Testis (tissue), 2 donors: ENCODE measurements at regions not wholly inside any gene's neighbourhood (a gene's known extent, or its start where the extent isn't known, plus 50 kb on each side); places are given as distances from the start of the nearest gene placed in this dataset.

Experiments
- DNase-seq: peaks from one replicate; pipeline ENCODE4 v3.0.0-alpha.2; 2019
- H3K27ac ChIP-seq, 2 donors: fragments of 200-600 bp; sonication (generic); one replicate each; pipeline ENCODE4 v1.5.1; 2019
- H3K27me3 ChIP-seq: fragments of 200-600 bp; sonication (generic); one replicate; pipeline ENCODE4 v1.5.1; 2019
- H3K36me3 ChIP-seq: fragments of 200-600 bp; sonication (generic); one replicate; pipeline ENCODE4 v1.5.1; 2017; ENCODE audit warnings: low read depth; ENCODE audit errors: missing control alignments
- H3K4me1 ChIP-seq: fragments of 200-600 bp; sonication (generic); one replicate; pipeline ENCODE4 v1.5.1; 2019
- H3K4me3 ChIP-seq, 2 donors: fragments of 200-600 bp; sonication (generic); one replicate each; pipeline ENCODE4 v1.5.1; 2017 to 2019
- H3K9me3 ChIP-seq: fragments of 200-600 bp; sonication (generic); one replicate; pipeline ENCODE4 v1.5.1; 2017
- POLR2A ChIP-seq: fragments of 450-650 bp; IDR thresholded peaks from one replicate; pipeline ENCODE4 v1.6.1; 2017; ENCODE audit warnings: antibody characterized with exemption, mild to moderate bottlenecking, moderate library complexity
- WGBS, 2 donors: methylation state at CpG; one replicate each; pipeline ENCODE4 v1.1.5; 2018; 5-methylcytosine and 5-hydroxymethylcytosine counted together
- intact Hi-C: fragments of 100-400 bp; cut with DNase I; formaldehyde crosslinking; loops from one replicate; pipeline ENCODE4 v1.15.1; 2023; ENCODE audit warnings: low total_unique reads
- TF ChIP-seq, protein P1 (sequence below), 3 experiments: fragments of 450-650 bp in 2 of 3; fragments of 200-600 bp in 1 of 3; sonication (generic) in 1 of 3; IDR thresholded peaks; one replicate each; pipeline ENCODE4 v1.5.1; 2016 to 2019; ENCODE audit warnings: antibody characterized with exemption in 3 of 3, mild to moderate bottlenecking in 2 of 3, moderate library complexity in 1 of 3

DNA sequence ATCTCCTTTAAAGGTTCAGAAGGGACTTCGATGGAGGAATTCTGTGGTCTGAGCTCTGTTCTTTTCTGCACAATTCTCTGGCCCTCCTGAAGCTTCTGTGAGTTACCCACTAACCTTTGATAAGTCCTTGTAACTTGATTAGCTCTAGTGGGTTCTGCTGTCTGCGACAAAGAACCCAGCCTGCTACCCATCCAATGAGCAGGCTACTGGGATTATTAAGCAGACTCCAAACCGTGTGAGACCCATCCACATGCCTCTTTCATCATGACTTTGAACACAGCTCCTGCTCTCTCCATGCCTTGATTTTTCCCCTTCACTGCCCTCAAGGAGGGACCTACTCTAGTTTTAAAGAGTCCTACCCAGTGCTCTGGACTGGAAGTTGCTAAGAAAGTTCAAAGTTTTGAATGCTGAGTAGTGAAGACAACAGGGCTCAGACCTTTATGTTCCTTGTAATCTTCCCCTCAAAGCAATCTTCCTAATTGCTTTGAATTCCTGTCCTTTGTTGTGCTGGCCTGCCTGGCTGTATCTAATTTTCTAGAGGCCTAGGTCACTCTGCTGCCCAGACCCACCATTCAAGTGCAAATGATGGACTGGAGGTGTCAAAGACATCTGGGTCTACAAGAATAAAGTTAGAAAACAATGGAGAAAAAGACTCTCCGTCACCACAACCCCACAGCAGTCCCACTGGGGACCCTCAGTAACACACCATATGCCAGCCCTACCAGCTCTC lies 146.9 kb downstream of the RHOU start:
- Histone ChIP-seq H3K4me1 (no peaks in the 10 kb centered on the region), H3K27ac (no peak overlapping the region), H3K36me3 (no peaks in the 10 kb centered on the region), H3K27me3 (no peaks in the 10 kb centered on the region), H3K4me3 (no peak overlapping the region), H3K9me3 (no peaks in the 10 kb centered on the region)
- TF ChIP-seq POLR2A, result no peak
- no peak for DNase-seq
- intact Hi-C loops, result no loop called here
- 92 to 93% methylated on average over 4 of the region's 4 CpGs for WGBS, 2 donors

DNA sequence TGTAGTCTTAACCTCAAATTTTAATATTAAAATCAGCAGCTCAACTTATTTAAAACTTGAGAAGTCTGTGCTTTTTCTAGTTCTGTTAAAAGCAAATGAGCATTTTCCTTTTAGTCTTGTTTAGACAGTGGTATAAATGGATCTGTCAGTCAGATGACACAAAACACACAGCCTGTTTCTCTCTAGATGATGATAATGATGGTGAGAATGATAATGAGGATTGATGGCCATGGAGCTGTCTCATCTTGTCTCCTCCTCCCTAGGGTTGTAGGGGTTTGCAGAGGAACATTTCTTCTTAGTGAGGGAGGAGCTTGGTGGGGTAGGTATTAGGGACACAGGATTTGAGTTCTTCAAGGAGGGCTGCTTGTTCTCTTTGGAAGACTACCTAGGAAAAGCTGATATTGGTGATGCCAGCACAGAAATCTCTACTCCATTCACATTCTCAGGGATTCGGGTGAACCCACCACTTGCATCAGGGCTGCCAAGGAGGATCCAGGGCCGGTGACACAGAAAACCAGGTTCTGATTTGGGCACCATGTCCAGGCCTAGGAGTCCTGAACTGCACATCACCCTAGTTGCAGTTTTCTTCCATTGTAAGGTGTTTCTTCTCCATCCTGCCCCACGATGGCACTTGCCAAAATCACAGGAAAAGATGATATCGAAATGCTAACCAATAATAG lies 147.6 kb downstream of the RHOU start:
- intact Hi-C loops, result no loop called here
- H3K36me3 ChIP-seq, result no peaks in the 10 kb centered on the region
- 92 to 97% methylated on average over 4 of the region's 4 CpGs for WGBS, 2 donors
- H3K9me3 ChIP-seq, result no peaks in the 10 kb centered on the region
- DNase-seq, result no peak
- H3K4me3 ChIP-seq, result no peak overlapping the region
- H3K27ac ChIP-seq, result no peak overlapping the region
- H3K4me1 ChIP-seq, result no peaks in the 10 kb centered on the region
- H3K27me3 ChIP-seq, result no peaks in the 10 kb centered on the region
- TF ChIP-seq, protein P1, sequence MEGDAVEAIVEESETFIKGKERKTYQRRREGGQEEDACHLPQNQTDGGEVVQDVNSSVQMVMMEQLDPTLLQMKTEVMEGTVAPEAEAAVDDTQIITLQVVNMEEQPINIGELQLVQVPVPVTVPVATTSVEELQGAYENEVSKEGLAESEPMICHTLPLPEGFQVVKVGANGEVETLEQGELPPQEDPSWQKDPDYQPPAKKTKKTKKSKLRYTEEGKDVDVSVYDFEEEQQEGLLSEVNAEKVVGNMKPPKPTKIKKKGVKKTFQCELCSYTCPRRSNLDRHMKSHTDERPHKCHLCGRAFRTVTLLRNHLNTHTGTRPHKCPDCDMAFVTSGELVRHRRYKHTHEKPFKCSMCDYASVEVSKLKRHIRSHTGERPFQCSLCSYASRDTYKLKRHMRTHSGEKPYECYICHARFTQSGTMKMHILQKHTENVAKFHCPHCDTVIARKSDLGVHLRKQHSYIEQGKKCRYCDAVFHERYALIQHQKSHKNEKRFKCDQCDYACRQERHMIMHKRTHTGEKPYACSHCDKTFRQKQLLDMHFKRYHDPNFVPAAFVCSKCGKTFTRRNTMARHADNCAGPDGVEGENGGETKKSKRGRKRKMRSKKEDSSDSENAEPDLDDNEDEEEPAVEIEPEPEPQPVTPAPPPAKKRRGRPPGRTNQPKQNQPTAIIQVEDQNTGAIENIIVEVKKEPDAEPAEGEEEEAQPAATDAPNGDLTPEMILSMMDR (IDR thresholded peaks at IDR 0.05), result no peak
- TF ChIP-seq POLR2A, result no peak

- intact Hi-C loops, result no loop called here
- no peak overlapping the region for H3K4me3 ChIP-seq
- no peak overlapping the region for H3K27ac ChIP-seq
- WGBS, 2 donors, result 85 to 97% methylated on average over 2 of the region's 2 CpGs
- H3K4me1 ChIP-seq, result no peaks in the 10 kb centered on the region
- DNase-seq, result no peak
- no peaks in the 10 kb centered on the region for H3K36me3 ChIP-seq
- TF ChIP-seq POLR2A, result no peak
- TF ChIP-seq, protein P1 (IDR thresholded peaks at IDR 0.05), result no peak
- H3K27me3 ChIP-seq, result no peaks in the 10 kb centered on the region
- H3K9me3 ChIP-seq, result no peaks in the 10 kb centered on the region
Measured at GRCh38 chr1:228883535-228883934, 148.3 kb downstream of the RHOU start.

DNA sequence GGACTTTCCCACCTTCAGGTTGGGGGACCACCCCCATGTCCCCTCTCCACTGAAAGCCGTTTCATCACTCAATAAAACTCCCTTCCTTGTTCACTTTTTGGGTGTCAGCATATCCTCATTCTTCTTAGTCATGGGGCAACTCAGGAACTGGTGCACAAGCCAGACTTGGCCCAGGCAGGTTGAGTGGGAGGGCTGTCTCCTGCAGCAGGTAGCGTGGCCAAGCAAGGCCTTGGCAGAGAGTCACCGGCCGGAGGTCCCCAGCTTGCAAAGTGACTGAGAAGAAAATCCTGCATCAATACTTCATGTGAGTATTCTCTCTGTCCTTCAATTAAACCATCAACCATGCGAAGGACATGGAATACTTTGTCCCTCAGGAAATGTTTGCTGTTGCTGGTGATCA lies 148.9 kb downstream of the RHOU start:
- intact Hi-C loops, result no loop called here
- H3K27me3 ChIP-seq, result no peaks in the 10 kb centered on the region
- no peaks in the 10 kb centered on the region for H3K9me3 ChIP-seq
- H3K4me3 ChIP-seq, result no peak overlapping the region
- no peak overlapping the region for H3K27ac ChIP-seq
- DNase-seq, result no peak
- 97 to 99% methylated on average over 5 of the region's 5 CpGs for WGBS, 2 donors
- no peaks in the 10 kb centered on the region for H3K36me3 ChIP-seq
- H3K4me1 ChIP-seq, result no peaks in the 10 kb centered on the region
- TF ChIP-seq POLR2A, result no peak
- TF ChIP-seq, protein P1 (IDR thresholded peaks at IDR 0.05), result no peak

DNA sequence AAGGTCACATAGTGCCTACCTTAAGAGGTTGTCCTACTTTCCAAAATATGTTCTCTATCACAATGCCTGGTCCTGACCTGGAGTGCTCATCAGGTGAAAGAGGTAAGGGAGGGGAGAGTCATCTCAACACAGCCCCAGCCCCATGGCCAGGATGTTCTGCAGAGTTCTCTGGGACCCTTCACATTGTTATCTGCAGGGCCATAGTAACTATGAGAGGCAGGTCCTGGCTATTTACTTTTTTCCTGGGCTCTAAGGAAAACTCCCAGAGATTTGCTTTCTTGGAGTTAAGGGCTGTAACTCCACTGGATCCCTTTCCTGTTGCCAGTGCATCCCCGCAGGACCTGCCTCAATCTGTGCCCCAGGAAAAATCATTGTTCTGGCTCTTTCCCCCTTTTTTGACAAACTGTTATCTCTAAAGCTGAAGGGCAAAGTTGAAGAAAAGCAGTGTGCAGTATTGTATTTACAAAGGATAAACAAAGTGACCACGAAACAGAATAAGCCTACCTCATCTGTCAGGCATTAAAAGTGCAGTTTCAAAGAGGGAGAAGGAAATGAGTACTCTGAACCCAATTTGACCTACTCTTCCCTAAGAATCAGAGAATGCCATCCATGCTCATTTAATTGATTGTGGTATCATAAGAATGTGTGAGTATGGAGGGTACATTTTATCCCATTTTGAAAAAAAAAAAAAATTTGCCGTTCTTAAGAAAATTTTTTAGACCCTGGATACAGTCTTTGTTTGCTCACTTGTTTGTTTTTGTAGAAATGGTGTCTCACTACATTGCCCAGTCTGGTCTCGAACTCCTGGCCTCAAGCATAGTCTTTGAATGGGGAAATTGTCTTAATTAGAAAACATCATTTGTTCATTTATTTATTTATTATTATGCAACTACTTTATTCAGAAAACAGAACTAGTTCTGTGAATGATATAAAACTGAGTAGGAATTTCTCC lies 149.6 kb downstream of the RHOU start:
- TF ChIP-seq, protein P1 (IDR thresholded peaks at IDR 0.05), result no peak
- no peak for TF ChIP-seq POLR2A
- Histone ChIP-seq H3K36me3 (no peaks in the 10 kb centered on the region), H3K27ac (no peak overlapping the region), H3K27me3 (no peaks in the 10 kb centered on the region), H3K9me3 (no peaks in the 10 kb centered on the region), H3K4me3 (no peak overlapping the region), H3K4me1 (no peaks in the 10 kb centered on the region)
- WGBS, 2 donors, result 91% methylated on average over 4 of the region's 4 CpGs
- intact Hi-C loops, result no loop called here
- no peak for DNase-seq
